Activated T-cell treated with anti-CD3 and anti-CD28 coated beads for 24 hours (primary cell): ENCODE measurements at regions not wholly inside any gene's neighbourhood (a gene's known extent, or its start where the extent isn't known, plus 50 kb on each side); places are given as distances from the start of the nearest gene placed in this dataset.

Experiments used
- DNase-seq: peaks from one replicate; pipeline ENCODE4 v3.0.0-alpha.2; 2020; ENCODE audit warnings: low read depth

- no peak for DNase-seq
These were observed 317.9 kb upstream of the RBFOX1 start for GRCh38 chr16:7014756-7015155.

- DNase-seq = no peak
These were observed 318.7 kb upstream of the RBFOX1 start for GRCh38 chr16:7013990-7014389.

GRCh38 chr16:7004266-7004665, 328.4 kb upstream of the RBFOX1 start:
- no peak for DNase-seq

- no peak for DNase-seq
These were observed 339.1 kb upstream of the RBFOX1 start for GRCh38 chr16:6993544-6993943.

GRCh38 chr16:6988846-6989245, 343.8 kb upstream of the RBFOX1 start:
- no peak for DNase-seq

GRCh38 chr16:6977916-6978315, 354.7 kb upstream of the RBFOX1 start:
- DNase-seq = no peak

- DNase-seq = no peak
These were observed 355.4 kb upstream of the RBFOX1 start for GRCh38 chr16:6977291-6977690.

GRCh38 chr16:6976716-6977115, 355.9 kb upstream of the RBFOX1 start:
- no peak for DNase-seq

- DNase-seq = no peak
These were observed 362.3 kb upstream of the RBFOX1 start for GRCh38 chr16:6970171-6970857.

- no peak for DNase-seq
These were observed 363.1 kb upstream of the RBFOX1 start for GRCh38 chr16:6969594-6969993.

GRCh38 chr16:6967796-6968320, 364.8 kb upstream of the RBFOX1 start:
- no peak for DNase-seq

GRCh38 chr16:6966925-6967324, 365.7 kb upstream of the RBFOX1 start:
- DNase-seq = no peak

GRCh38 chr16:6964679-6965078, 368.0 kb upstream of the RBFOX1 start:
- no peak for DNase-seq

- no peak for DNase-seq
These were observed 370.9 kb upstream of the RBFOX1 start for GRCh38 chr16:6961704-6962103.

- DNase-seq = no peak
These were observed 374.5 kb upstream of the RBFOX1 start for GRCh38 chr16:6958184-6958583.

- DNase-seq = no peak
These were observed 375.0 kb upstream of the RBFOX1 start for GRCh38 chr16:6957681-6958080.

- DNase-seq = no peak
These were observed 376.1 kb upstream of the RBFOX1 start for GRCh38 chr16:6956511-6956910.

- DNase-seq = no peak
These were observed 377.3 kb upstream of the RBFOX1 start for GRCh38 chr16:6955303-6955702.

GRCh38 chr16:6949240-6949639, 383.4 kb upstream of the RBFOX1 start:
- DNase-seq = no peak

- DNase-seq = no peak
These were observed 385.4 kb upstream of the RBFOX1 start for GRCh38 chr16:6947291-6947690.

- no peak for DNase-seq
These were observed 385.8 kb upstream of the RBFOX1 start for GRCh38 chr16:6946802-6947201.

GRCh38 chr16:6946106-6946505, 386.5 kb upstream of the RBFOX1 start:
- DNase-seq = no peak

GRCh38 chr16:6940968-6941367, 391.7 kb upstream of the RBFOX1 start:
- DNase-seq = no peak

- no peak for DNase-seq
These were observed 395.0 kb upstream of the RBFOX1 start for GRCh38 chr16:6937641-6938040.
